Adrenal gland (tissue), 5 donors: ENCODE measurements at regions not wholly inside any gene's neighbourhood (a gene's known extent, or its start where the extent isn't known, plus 50 kb on each side); places are given as distances from the start of the nearest gene placed in this dataset.

Experiments used
- POLR2A ChIP-seq, 2 donors: fragments of 450-650 bp; IDR thresholded peaks; one replicate each; pipeline ENCODE4 v1.6.1; 2017; ENCODE audit warnings: antibody characterized with exemption in 2 of 2, mild to moderate bottlenecking in 2 of 2, moderate library complexity in 1 of 2
- TF ChIP-seq, protein P1 (sequence below), 6 experiments: fragments of 450-650 bp in 4 of 6; fragments of 200-600 bp in 2 of 6; sonication (generic) in 1 of 6; IDR thresholded peaks; 1 replicate in 5 of 6; 2 replicates in 1 of 6; pipeline versions ENCODE4 v1.5.1 to v1.8.0; 2016 to 2021; ENCODE audit warnings: antibody characterized with exemption in 6 of 6, mild to moderate bottlenecking in 2 of 6, moderate library complexity in 1 of 6
- donor health status: DM: no; HTN: no; CAD: no.

DNA sequence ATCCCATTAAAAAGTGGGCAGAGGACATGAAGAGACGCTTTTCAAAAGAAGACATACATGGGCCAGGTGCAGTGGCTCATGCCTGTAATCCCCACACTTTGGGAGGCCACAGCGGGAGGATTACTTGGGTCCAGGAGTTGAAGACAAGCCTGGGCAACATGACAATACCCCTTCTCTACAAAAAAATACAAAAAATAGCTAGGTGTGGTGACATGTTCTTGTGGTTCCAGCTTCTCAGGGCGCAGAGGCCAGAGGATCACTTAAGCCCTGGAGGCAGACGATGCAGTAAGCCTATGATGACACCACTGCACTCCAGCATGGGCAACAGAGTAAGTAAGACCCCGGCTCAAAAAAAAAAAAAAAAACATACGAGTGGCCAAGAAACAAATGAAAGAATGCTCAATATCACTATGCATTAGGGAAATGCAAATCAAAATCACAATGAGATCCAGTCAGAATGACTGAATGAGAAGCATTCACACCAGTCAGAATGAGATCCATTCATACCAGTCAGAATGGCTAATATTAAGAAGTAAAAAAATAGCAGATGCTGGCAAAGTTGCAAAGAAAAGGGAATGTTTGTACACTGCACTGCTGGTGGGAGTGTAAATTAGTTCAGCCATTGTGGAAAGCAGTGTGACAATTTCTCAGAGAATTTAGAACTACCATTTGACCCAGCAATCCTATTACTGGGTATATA is 550.2 kb upstream of the SLC39A10 start:
- TF ChIP-seq, protein P1, sequence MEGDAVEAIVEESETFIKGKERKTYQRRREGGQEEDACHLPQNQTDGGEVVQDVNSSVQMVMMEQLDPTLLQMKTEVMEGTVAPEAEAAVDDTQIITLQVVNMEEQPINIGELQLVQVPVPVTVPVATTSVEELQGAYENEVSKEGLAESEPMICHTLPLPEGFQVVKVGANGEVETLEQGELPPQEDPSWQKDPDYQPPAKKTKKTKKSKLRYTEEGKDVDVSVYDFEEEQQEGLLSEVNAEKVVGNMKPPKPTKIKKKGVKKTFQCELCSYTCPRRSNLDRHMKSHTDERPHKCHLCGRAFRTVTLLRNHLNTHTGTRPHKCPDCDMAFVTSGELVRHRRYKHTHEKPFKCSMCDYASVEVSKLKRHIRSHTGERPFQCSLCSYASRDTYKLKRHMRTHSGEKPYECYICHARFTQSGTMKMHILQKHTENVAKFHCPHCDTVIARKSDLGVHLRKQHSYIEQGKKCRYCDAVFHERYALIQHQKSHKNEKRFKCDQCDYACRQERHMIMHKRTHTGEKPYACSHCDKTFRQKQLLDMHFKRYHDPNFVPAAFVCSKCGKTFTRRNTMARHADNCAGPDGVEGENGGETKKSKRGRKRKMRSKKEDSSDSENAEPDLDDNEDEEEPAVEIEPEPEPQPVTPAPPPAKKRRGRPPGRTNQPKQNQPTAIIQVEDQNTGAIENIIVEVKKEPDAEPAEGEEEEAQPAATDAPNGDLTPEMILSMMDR (IDR thresholded peaks at IDR 0.05): no peak
- no peak for TF ChIP-seq POLR2A (IDR thresholded peaks at IDR 0.05)
